Smooth muscle cell (in vitro differentiated cells): ENCODE measurements at regions not wholly inside any gene's neighbourhood (a gene's known extent, or its start where the extent isn't known, plus 50 kb on each side); places are given as distances from the start of the nearest gene placed in this dataset.

Experiments used
- DNase-seq: peaks from one replicate; lab custom pipeline; 2025; ENCODE audit not compliant: unreplicated experiment; lab: John Stamatoyannopoulos, UW
- H2AFZ ChIP-seq: fragments of 200-600 bp; sonication (generic); 2 replicates; pipeline ENCODE4 v1.6.0; 2016; ENCODE audit warnings: antibody characterized with exemption, low read depth, mild to moderate bottlenecking
- H3F3A ChIP-seq: fragments of 200-600 bp; sonication (generic); 2 replicates; pipeline ENCODE4 v1.6.0; 2017; ENCODE audit warnings: antibody characterized with exemption, low read depth
- H3K27ac ChIP-seq: fragments of 200-600 bp; sonication (generic); 2 replicates; pipeline ENCODE4 v1.5.1; 2016; ENCODE audit warnings: low read depth, mild to moderate bottlenecking
- H3K27me3 ChIP-seq: fragments of 200-600 bp; sonication (generic); 2 replicates; pipeline ENCODE4 v1.6.1; 2016; ENCODE audit warnings: low read depth, mild to moderate bottlenecking
- H3K36me3 ChIP-seq: fragments of 200-600 bp; sonication (generic); 2 replicates; pipeline ENCODE4 v1.5.1; 2016; ENCODE audit warnings: low read depth
- H3K4me1 ChIP-seq: fragments of 200-600 bp; sonication (generic); 2 replicates; pipeline ENCODE4 v1.5.1; 2016; ENCODE audit warnings: low read depth
- H3K4me2 ChIP-seq: fragments of 200-600 bp; sonication (generic); 2 replicates; pipeline ENCODE4 v1.6.0; 2016; ENCODE audit warnings: mild to moderate bottlenecking
- H3K4me3 ChIP-seq: fragments of 200-600 bp; sonication (generic); 2 replicates; pipeline ENCODE4 v1.5.1; 2016; ENCODE audit warnings: mild to moderate bottlenecking
- H3K79me2 ChIP-seq: fragments of 200-600 bp; sonication (generic); 2 replicates; pipeline ENCODE4 v1.6.0; 2016; ENCODE audit warnings: low read depth, mild to moderate bottlenecking
- H3K9ac ChIP-seq: fragments of 200-600 bp; sonication (generic); 2 replicates; pipeline ENCODE4 v1.6.0; 2016; ENCODE audit warnings: low read depth
- H3K9me3 ChIP-seq: fragments of 200-600 bp; sonication (generic); replicated peaks from 2 replicates; pipeline ENCODE4 v1.5.1; 2016; ENCODE audit warnings: low read depth
- H4K20me1 ChIP-seq: fragments of 200-600 bp; sonication (generic); 2 replicates; pipeline ENCODE4 v1.6.0; 2016; ENCODE audit warnings: low read depth
- CTCF ChIP-seq: fragments of 200-600 bp; sonication (generic); IDR thresholded peaks from 2 replicates; pipeline ENCODE4 v1.5.1; 2017; ENCODE audit warnings: borderline replicate concordance, mild to moderate bottlenecking, antibody characterized with exemption; ENCODE audit not compliant: insufficient read depth, poor library complexity, severe bottlenecking
- WGBS: methylation state at CpG from one replicate; pipeline ENCODE4 v1.1.7; 2016; ENCODE audit warnings: low lambda C conversion rate; 5-methylcytosine and 5-hydroxymethylcytosine counted together

GRCh38 chr2:114219456-114219855 lies 223.0 kb upstream of the DPP10 start:
- WGBS, result 58% methylated on average over 1 of the region's 1 CpG
- Histone ChIP-seq H3K4me2 (no peak overlapping the region), H3K9me3 (no peaks in the 10 kb centered on the region), H2AFZ (no peak overlapping the region), H3K4me1 (no peaks in the 10 kb centered on the region), H3K79me2 (no peaks in the 10 kb centered on the region), H4K20me1 (no peaks in the 10 kb centered on the region), H3K36me3 (no peaks in the 10 kb centered on the region), H3K27me3 (no peaks in the 10 kb centered on the region), H3K27ac (no peak overlapping the region), H3K9ac (no peak overlapping the region), H3K4me3 (no peak overlapping the region), H3F3A (no peaks in the 10 kb centered on the region)
- DNase-seq, result no peak
- TF ChIP-seq CTCF, result no peak

- Histone ChIP-seq H3K27me3 (no peaks in the 10 kb centered on the region), H3K4me2 (no peak overlapping the region), H3K9me3 (no peaks in the 10 kb centered on the region), H3K79me2 (no peaks in the 10 kb centered on the region), H3K4me3 (no peak overlapping the region), H2AFZ (no peak overlapping the region), H3K36me3 (no peaks in the 10 kb centered on the region), H3F3A (no peaks in the 10 kb centered on the region), H3K27ac (no peak overlapping the region), H3K9ac (no peak overlapping the region), H4K20me1 (no peaks in the 10 kb centered on the region), H3K4me1 (no peaks in the 10 kb centered on the region)
- DNase-seq, result no peak
- 54% methylated on average over 1 of the region's 1 CpG for WGBS
- no peak for TF ChIP-seq CTCF
These were observed 220.1 kb upstream of the DPP10 start for GRCh38 chr2:114222344-114222743.

- no peak overlapping the region for H3K4me3 ChIP-seq
- no peak overlapping the region for H2AFZ ChIP-seq
- no peaks in the 10 kb centered on the region for H4K20me1 ChIP-seq
- H3F3A ChIP-seq, result no peaks in the 10 kb centered on the region
- no peak overlapping the region for H3K4me2 ChIP-seq
- H3K9ac ChIP-seq, result no peak overlapping the region
- H3K79me2 ChIP-seq, result no peaks in the 10 kb centered on the region
- no peak for DNase-seq
- TF ChIP-seq CTCF, result no peak
- H3K4me1 ChIP-seq, result no peaks in the 10 kb centered on the region
- H3K9me3 ChIP-seq, result no peaks in the 10 kb centered on the region
- H3K27ac ChIP-seq, result no peak overlapping the region
- H3K36me3 ChIP-seq, result no peaks in the 10 kb centered on the region
- H3K27me3 ChIP-seq, result no peaks in the 10 kb centered on the region
These were observed 210.5 kb upstream of the DPP10 start for GRCh38 chr2:114231921-114232320.

GRCh38 chr2:114237331-114237730 lies 205.1 kb upstream of the DPP10 start:
- H3K27ac ChIP-seq, result no peak overlapping the region
- no peak overlapping the region for H3K4me3 ChIP-seq
- TF ChIP-seq CTCF, result no peak
- no peaks in the 10 kb centered on the region for H3K79me2 ChIP-seq
- no peak overlapping the region for H3K4me2 ChIP-seq
- DNase-seq, result no peak
- no peaks in the 10 kb centered on the region for H3K4me1 ChIP-seq
- H3K9ac ChIP-seq, result no peak overlapping the region
- no peak overlapping the region for H2AFZ ChIP-seq
- no peaks in the 10 kb centered on the region for H4K20me1 ChIP-seq
- 97% methylated on average over 2 of the region's 2 CpGs for WGBS
- no peaks in the 10 kb centered on the region for H3K27me3 ChIP-seq
- H3F3A ChIP-seq, result no peaks in the 10 kb centered on the region
- H3K9me3 ChIP-seq, result no peaks in the 10 kb centered on the region
- H3K36me3 ChIP-seq, result no peaks in the 10 kb centered on the region
